ENCODE measurements at regions not wholly inside any gene's neighbourhood (a gene's known extent, or its start where the extent isn't known, plus 50 kb on each side); places are given as distances from the start of the nearest gene placed in this dataset.

DNA sequence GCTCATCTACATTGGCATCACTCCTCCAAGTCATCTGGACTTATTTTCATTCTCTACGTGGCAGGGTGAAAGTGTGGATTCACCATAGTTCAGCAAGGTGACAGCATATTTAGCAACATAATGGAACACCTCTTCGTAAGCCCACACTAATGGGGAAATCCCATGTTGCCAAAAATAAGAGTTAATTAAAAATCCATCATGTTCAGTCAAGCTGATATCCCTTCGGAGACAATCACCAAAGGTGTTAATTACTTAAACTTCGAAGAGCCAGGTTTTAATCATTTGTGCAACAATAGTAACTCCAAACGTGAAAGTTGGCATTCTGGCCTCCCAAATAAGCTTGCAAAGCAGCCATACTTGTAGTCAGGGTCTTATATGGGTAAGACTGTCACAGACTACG lies 242.9 kb downstream of the NSG2 start:
- DNase-seq (ENCODE audit: low spot score): no peak

DNA sequence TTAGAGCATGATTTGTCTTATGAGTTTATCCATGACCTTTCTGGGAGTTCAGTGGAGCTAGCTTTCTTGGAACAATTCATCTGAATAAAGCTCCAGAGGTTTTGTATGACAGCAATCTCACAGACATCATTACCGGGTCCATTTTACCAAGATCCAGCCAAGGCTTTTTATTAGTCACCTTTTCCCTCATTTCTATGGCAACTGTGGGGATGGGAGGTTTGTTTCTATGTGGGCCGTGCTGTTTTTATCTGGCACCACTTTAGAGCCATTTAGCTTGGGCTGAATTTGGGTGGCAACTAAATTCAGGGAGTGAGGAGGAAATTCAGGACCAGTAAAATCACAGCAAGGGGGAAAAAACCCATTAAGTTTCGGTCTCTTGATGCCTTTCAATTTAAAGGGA lies 245.7 kb downstream of the NSG2 start:
- no peak for DNase-seq (ENCODE audit: low spot score)

DNA sequence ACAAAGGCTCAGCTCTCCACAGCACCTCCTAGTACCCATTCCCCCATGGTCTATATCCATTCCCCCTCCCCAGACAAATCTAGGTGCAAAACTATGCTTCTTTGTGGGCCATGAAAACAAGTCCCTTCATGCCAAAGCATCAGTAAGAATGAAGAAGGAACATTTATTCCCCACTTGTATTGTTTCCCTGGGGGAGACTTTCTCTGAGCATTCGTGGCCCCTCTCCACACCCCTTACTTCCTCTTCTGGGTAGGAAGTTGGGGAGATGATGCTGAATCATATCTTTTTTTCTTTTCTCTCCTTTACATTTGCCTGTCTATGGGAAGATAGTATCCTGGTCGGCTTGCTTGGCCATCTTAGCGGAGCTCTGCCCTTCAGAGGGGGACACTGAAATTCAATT lies 246.8 kb downstream of the NSG2 start:
- DNase-seq (ENCODE audit: low spot score): no peak

DNA sequence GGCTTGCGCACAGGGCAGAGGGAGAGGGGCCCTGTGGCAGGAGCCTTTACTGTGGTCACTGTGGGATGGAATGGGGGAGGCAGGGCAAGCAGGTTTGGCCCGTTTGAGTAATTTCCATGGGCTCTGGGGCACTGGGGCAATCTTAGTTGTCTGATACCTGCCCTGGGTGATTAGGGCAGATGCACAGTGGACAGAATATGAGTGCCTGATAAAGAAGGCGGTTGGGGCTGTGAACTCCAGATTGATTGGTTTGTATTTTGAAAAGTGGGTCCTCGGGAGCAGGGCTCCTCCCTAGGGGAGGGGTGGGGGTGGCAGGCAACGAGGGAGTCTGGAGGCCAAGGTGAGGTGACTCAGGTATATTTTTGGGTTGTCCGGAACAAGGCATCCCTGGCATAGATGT lies 247.5 kb downstream of the NSG2 start:
- no peak for DNase-seq (ENCODE audit: low spot score)

DNA sequence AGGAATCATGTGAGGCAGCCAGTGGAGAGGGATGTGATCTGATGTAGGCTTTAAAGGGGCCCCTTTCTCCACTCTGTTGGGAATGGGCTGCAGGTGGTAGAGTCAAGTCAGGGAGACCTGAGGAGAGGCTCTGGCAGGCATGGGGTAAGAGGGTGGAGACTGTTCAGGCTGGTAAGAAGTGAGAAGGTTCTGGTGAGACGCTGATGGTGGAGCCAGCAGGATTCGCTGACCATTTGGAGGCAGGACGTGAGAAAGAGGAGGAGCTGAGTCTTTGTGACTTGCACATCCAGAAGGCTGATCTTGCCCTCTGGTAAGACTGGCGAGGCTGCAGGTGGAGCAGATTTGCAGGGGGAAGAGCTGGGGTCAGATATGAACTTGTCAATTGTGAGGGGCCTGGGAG lies 248.0 kb downstream of the NSG2 start:
- DNase-seq (ENCODE audit: low spot score): no peak

DNA sequence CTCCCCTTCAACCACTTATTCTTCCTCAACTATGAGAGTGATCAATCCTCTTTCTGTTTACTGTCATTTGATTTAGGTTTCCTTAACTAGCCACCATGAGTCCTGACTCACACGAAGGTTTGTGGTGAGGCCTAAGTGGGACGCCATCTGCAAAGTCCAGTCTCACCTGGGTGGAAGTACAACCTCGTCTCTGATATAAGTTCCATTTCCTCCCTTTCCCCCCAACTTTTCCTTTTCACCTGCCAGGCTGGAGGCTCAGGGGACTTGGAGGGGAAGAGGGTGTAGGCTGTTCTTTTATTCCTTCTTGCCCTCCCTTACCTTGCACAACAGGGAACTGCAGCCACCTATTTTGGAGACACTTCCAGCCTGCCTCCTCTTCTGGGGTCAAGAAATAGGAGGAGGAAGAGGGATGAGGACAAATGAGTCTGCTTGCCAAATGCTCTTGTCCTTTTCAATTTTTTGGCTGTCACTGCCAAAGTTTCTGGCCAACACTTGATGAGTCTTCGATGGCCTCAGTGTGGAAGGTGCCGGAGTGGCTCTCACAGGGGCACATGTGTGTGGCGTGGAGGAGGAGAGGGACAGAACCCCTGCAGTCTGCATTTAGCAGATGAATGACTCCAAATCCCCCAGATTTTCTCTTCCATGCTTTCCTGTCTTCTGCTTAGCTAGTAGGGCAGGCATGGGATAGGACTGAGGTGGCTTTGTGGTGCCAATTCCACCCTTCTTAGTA lies 249.6 kb downstream of the NSG2 start:
- no peak for DNase-seq (ENCODE audit: low spot score)

DNA sequence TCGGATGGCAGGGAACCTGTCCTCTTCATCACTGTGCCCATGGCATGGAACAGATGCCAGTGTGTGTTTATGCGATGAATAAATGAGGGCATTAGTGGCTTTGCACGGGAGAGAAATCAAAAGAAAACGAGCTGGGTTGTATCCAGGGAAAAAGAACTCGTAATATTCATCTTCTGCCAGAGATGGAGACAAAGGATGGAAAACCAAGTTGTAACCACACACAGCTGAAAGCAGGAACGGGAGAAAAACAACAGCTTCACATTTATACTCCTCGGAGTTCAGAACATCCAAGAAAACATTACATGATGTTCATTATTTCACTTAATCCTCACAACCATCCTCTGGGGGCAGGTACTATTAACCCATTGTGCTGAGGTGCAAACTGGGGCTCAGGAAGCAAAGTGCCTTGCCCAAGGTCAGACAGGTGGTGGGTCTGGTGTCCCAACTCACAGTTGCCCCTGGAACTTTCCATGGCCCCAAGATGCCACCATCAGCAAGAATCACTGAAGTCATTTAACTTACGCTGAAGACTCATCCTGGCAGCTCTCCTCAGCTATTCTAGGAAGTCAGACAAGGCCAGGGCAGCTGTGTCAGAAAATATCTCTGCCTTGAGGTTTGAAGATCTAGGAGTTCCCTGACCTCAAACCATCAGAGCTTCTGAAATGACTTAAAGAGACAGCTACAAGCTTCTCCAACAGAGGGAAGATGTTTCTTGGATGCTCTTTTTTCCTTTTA lies 250.4 kb downstream of the NSG2 start:
- DNase-seq (ENCODE audit: low spot score): no peak

DNA sequence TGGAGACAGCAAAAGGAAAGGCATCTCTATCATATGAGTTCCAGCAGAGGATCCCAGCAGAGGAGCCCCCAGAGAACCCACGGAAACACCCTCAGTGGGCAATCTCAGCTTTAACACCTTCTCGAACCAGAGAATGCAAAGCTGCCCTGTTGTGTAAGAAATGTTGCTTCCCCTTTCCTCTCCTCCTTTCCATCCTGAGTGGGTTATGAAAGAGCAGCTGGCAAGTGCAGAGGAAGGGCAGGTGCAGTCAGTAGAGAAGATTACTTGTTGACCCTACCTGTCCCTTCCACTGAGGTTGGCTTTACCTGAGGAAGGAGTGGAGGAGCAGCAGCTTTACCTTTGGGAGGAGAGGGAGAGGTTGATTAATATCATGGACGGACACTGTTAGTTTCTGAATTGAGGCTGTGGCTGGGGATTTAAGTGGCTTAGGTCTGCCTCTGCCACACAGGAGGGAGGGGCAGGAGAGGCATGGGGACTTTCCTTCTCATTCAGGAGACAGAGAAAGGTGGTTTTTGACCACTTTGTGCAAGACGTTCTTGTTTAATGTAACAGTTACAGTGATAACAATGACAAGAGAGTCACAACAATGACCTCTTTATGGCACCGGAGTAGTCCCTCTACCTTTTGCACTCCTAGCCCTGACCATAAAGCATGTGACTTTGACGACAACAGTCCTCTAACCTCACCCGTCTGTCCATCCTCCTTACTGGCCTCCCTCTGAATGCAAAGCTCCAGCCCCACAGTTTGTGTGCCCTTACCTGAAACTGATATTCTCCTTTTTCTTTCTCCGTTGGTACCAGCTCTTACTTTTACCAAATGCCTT lies 254.8 kb downstream of the NSG2 start:
- DNase-seq (ENCODE audit: low spot score): no peak

DNA sequence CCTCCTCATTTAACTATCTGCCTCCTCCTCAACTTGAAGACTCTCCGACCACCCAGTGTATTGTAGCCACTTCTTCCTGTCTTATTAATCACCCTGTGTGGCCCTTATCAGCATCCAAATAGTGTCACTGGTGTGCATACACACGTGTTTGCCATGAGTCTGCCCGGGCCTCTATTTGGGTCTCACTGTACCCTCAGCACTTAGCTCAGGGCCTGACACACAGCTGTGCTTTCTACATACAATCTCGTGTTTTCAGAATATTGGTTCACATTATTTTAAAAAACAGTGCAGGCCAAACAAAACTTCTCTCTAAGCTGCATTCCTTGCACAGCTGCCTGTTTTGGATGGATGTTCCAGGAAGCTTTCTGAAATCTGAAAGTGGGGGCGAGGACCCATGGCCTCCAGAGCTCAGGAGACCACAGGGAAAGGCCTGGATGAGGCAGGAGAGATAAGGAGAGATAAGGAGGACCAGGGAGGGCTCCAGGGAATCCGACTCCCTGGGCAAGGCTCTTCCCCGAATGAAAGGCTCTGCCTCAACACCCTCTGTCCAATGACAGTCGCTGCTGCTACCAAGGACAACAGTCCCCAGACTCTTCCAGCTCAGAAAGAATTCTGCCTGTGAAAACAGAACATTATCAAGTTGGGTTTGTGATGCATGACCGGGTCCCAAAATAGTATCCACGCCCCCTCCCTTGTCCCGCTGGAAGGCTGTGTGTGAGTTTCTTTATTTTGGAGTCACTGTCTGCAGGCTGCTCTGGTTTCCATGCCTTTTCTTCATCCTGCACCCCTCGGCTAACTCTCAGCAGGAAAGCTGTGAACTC lies 255.6 kb downstream of the NSG2 start:
- DNase-seq (ENCODE audit: low spot score): no peak

DNA sequence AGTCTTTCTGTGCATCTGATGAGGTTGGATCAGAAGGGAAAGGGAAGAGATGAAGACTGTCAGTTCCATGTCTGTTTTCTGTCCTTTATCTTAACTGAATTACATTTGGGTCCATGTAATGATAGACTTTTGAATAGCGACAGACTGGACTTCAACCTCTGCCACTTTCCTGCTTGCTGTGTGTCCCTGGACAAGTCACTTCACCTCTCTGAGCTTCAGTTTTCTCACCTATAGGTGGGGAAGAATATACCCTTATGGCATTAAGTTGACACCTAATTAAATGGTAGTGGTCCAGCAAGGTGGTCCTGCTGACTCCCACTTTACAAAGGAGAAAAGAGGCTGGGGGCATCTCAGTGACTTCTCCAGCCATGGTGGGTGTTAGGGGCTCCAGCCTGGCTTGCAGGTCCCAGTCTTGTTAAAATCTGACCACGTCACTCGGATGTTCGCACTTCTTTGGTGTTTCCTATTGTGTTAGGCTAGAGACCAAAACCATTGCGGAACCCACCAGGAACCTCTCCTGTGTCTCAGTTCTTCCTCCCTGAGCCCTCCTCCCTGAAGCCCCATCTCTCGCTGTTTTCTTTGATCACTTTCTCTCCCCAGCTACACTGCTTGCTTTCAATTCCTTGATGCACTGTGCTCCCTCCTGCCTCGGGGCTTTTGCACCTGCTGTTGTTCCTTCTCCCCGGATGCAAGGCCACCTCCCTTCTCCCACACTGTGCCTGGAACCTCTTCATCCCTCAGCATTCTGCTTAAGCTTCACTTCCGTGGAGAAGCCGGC lies 256.5 kb downstream of the NSG2 start:
- no peak for DNase-seq (ENCODE audit: low spot score)

DNA sequence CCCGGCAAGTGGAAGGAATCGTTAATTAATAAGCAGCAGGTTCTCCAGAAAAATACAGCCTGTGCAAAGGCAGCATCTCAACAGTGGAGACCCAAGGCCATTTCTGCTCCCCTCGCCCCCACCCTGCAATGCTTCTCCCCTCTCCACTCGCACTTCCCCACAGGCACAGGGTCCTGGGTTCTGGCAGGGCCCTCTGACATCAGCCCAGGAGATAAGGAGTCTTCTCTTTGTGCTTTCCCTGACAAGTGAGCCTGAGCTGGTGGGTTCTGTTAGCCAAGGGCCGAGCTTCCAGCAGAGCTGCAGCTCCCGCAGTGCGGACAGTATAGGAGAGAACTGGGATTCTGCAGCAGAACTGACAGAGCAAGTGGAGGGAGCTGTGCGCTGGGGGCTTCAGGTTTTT lies 257.5 kb downstream of the NSG2 start:
- DNase-seq (ENCODE audit: low spot score): no peak

DNA sequence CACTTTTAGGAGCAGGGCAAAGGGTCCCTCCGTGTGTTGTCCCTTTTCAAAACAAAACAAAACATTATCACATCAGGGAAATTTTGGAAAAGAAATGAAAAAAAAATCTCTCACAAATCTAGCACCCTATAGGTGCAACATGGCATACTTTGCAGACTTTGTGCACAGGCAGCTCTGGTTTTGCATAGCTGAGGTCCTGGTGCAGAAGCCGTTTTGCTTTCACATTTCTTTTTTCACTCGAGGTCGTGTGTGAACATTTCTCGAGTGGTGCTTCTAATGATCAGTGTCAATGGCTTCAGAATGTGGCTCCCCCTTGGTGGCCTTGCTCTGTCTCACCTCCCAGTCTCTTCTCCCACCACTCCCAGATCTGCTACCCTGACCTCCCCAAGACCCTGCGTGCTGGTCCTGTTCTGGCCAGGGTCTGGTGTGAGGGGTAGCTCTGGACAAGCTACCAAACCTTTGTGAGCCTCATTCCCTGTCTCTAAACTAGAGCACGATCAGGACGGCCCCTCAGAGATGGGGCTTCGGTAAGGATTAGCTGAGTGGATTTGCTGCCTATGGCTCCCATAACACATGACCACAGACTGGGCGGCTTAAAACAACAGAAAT lies 258.0 kb downstream of the NSG2 start:
- no peak for DNase-seq (ENCODE audit: low spot score)

DNA sequence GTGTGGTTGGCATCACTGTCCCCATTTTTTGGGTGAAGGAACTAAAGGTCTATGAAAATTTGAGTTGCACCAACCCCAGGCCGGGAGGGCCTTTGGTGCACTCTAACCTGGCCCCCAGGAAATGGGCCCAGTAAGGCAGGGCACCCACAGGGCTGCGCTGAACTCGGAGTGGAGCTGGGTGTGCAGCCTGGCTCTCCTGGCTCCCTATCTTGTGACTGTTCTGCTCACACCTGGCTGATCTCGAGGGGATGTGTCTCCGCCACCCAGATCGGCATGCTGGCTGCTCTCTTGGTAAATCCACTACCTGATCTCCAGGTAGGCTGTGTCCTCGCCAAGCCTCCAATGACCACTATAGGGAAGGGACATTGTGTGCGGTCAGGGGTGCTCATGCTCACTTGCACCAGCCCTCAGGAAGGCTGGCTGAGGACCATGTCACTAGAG lies 259.8 kb downstream of the NSG2 start:
- no peak for DNase-seq (ENCODE audit: low spot score)

DNA sequence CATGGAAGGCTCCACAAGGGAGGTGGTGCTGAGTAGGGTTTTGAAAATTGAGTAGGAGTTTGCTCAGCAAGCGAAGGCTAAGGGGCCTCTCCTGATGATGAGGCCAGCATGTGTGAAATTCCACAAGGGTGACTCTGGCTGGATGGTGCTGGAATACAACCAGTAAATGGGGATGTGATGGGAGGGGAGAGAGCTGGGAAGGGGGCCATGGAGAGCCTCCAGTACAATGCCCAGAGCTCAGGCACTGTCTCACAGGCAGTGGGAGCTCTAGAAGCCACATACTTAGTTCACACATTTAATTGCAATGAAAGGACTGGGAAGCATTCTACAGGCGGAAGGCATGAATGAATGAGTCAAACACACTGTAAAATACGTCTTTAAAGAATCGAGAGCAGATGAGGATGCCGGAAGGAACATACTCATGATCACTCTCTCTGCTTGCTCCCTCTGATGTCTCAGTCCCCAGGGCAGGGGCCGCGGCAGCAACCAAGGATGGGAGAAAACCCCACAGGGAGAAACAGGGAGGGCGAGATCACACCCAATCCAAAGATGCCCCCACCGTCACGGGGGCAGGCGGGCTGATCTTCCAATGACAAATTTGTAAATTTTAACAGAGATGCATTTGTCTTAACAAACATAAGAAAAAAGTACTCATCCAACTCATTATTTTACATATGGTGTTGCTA lies 261.0 kb downstream of the NSG2 start:
- no peak for DNase-seq (ENCODE audit: low spot score)

DNA sequence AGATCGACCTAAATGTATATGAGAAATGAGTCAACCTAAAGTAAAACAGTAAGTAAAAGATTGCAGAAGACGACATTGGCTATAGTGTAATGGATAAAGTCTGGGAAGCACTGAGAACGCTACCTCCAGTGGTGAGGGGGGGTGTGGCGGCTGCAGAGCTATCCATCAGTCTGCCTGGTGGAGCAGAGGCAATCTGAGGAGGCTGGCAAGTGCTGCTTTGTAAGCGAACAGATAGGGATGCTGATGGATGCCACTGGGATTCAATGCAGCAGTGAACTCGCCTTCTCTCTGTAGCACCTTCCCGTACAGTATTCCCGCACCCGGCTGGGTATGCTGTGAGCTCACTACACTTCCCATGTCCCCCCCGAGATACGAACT lies 261.5 kb downstream of the NSG2 start:
- DNase-seq (ENCODE audit: low spot score): no peak

DNA sequence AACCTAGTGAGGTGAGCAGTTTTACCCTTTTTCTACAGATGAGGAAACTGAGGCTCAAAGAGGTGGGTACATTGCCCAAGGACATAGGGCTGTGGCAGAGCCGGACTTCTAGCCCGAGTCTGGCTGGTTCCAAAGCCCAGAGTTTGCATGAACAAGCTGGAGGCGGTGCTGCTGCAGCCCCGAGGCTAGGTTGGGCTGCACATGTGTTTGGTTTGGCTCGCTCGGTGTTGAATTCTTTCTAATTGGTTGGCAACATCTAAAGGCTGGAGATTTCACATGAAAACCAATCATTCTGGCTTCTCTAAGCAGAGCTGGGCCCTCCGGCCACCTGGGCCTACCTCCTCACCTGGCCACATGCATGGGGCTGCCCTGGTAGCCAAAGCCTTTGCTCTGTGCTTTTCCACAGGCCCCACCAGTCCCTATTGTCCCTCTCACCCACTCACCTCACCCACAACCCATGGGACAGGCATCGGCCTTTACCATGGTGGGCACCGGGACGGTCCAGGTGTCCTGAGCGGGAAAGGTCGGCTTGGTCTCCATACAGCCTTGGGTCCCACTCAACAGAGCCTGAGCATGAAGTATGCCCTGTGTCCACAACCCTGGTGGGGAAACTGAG lies 262.3 kb downstream of the NSG2 start:
- DNase-seq (ENCODE audit: low spot score): no peak

DNA sequence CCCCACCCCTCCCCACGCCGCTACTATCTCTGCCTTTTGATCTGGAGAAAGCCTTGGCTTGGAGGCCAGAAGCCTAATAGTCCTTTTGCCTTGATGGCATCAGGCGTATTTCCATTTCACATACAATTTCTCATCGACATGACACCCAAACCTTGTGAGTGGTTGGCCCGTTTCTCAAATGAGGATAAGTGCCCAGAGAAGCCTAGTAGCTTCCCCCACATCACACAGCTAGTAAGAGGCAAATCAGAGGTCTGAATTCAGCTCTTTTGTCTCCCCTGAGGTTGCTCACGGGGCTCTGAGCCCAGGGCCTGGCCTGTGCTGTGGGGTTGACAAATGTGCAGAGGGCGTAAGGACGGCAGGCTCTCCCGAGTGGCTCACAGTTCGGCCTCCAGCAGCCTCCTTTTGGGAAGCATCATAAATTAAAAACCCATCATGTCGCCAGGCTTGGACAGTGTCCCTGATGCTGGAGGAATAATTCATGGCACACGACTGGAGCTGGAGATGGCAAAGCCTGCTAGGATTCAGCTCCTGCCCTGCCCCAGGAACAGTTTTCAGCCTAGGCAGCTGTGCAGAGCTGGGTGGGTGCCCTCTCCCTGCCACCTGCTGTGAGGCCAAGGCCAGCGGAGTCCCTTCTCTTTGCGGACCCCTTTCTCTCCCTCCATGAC lies 263.8 kb downstream of the NSG2 start:
- DNase-seq (ENCODE audit: low spot score): no peak

DNA sequence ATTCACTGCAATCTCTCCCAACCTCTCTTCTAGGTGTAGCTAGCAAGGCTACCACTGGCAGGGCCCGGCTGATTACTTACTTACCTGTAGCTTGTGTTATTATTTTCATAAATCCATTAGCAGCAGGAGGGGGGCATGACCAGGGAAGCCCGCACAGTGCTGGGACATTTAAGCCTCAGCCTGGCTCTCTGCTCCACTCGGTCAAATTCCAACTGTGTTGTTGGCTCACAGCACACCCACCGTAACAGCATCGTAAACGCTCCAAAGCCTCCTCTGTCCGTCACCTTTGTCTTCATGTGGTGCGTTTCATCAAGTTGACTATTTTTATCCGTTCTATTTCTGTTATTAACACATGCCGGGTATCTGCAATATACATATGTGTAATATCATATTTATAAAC lies 264.7 kb downstream of the NSG2 start:
- no peak for DNase-seq (ENCODE audit: low spot score)

DNA sequence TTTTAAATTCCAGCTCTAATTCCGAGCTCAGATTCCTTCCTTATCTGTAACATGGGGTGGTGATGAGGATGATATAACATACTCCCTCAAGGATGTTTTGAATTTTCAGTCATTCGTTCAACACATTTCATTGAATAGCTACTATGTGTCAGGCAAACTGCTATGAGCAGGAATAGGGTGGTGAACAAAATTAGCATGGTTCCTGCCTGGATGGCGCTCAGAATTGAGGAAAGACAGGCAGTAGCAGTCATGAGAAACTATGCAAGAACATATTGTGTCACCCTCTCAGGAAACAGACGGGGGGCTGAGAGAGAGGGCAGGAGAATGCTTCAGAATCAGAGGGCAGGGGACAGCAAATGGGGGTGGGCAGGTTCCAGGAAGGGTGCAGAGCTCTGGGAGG lies 265.2 kb downstream of the NSG2 start:
- DNase-seq (ENCODE audit: low spot score): no peak

All from D341Med (cell line).